ENCODE measurements at regions not wholly inside any gene's neighbourhood (a gene's known extent, or its start where the extent isn't known, plus 50 kb on each side); places are given as distances from the start of the nearest gene placed in this dataset.

GRCh38 chr16:58937661-58938060 is 203.5 kb upstream of the GOT2 start:
- no peak for TF ChIP-seq CTCF (IDR thresholded peaks at IDR 0.05)
- no peak for TF ChIP-seq POLR2A (IDR thresholded peaks at IDR 0.05)
- TF ChIP-seq EP300 (IDR thresholded peaks at IDR 0.05), result no peak
- TF ChIP-seq POLR2AphosphoS5 (IDR thresholded peaks at IDR 0.05), result no peak

Measured in upper lobe of left lung (tissue), 4 donors.